ENCODE measurements at regions not wholly inside any gene's neighbourhood (a gene's known extent, or its start where the extent isn't known, plus 50 kb on each side); places are given as distances from the start of the nearest gene placed in this dataset.

- TF ChIP-seq CTCF (IDR thresholded peaks at IDR 0.05; ENCODE audit: low read depth, low read length, poor library complexity, severe bottlenecking), result no peak
- TF ChIP-seq EZH2phosphoT487 (IDR thresholded peaks at IDR 0.05; ENCODE audit: borderline replicate concordance, low read length), result no peak
Observed at GRCh38 chr3:144482876-144483275, 511.3 kb downstream of the DIPK2A start.

All from DOHH2 (cell line).